GM06990 (cell line): ENCODE measurements at regions not wholly inside any gene's neighbourhood (a gene's known extent, or its start where the extent isn't known, plus 50 kb on each side); places are given as distances from the start of the nearest gene placed in this dataset.
"Not testable (repeated sequence)": the region's sequence is repeated elsewhere in the genome, so short reads cannot be mapped to it uniquely, and the experiment has no call there.

ENCODE experiments used
- DNase-seq: peaks from one replicate; pipeline ENCODE4 v3.0.0-alpha.2; 2011; ENCODE audit not compliant: insufficient read length; ENCODE audit errors: extremely low read depth
- H3K27me3 ChIP-seq: replicated peaks from 2 replicates; pipeline ENCODE4 v1.6.0; 2011; ENCODE audit warnings: low read length; ENCODE audit not compliant: control insufficient read depth, insufficient read depth
- H3K36me3 ChIP-seq: 2 replicates; pipeline ENCODE4 v1.5.1; 2011; ENCODE audit warnings: low read length; ENCODE audit not compliant: control insufficient read depth, insufficient read depth
- H3K4me3 ChIP-seq: replicated peaks from 2 replicates; pipeline ENCODE4 v1.5.1; 2011; ENCODE audit warnings: low read depth, mild to moderate bottlenecking, control low read depth, low read length
- CTCF ChIP-seq: IDR thresholded peaks from 2 replicates; pipeline ENCODE4 v1.5.1; 2011; ENCODE audit warnings: low read length, control low read depth, mild to moderate bottlenecking, inconsistent platforms; ENCODE audit not compliant: insufficient read depth, poor library complexity, severe bottlenecking

GRCh38 chr17:52899235-52899634 lies 740.7 kb upstream of the CA10 start:
- TF ChIP-seq CTCF = no peak
- no peak for DNase-seq
- H3K4me3 ChIP-seq = no peak overlapping the region
- H3K27me3 ChIP-seq = no peaks in the 10 kb centered on the region
- H3K36me3 ChIP-seq = no peaks in the 10 kb centered on the region

- no peak for TF ChIP-seq CTCF
- DNase-seq = no peak
- no peak overlapping the region for H3K4me3 ChIP-seq
- no peaks in the 10 kb centered on the region for H3K36me3 ChIP-seq
- H3K27me3 ChIP-seq = no peaks in the 10 kb centered on the region
Measured at GRCh38 chr17:52895272-52895671, 736.8 kb upstream of the CA10 start.

GRCh38 chr17:52892334-52892733 lies 733.8 kb upstream of the CA10 start:
- DNase-seq = no peak
- H3K36me3 ChIP-seq = no peaks in the 10 kb centered on the region

GRCh38 chr17:52885882-52886281 lies 727.4 kb upstream of the CA10 start:
- no peaks in the 10 kb centered on the region for H3K27me3 ChIP-seq
- TF ChIP-seq CTCF = no peak
- DNase-seq = no peak
- H3K4me3 ChIP-seq = no peak overlapping the region
- H3K36me3 ChIP-seq = no peaks in the 10 kb centered on the region

More at GRCh38 chr17:52892334-52892733, 733.8 kb upstream of the CA10 start:
- H3K4me3 ChIP-seq = no peak overlapping the region
- TF ChIP-seq CTCF = no peak
- no peaks in the 10 kb centered on the region for H3K27me3 ChIP-seq

- DNase-seq, H3K4me3 ChIP-seq: not testable (repeated sequence)
Measured at GRCh38 chr17:52883907-52884491, 725.5 kb upstream of the CA10 start.

GRCh38 chr17:52846767-52847166 lies 688.3 kb upstream of the CA10 start:
- not testable (repeated sequence) for DNase-seq, H3K4me3 ChIP-seq, H3K36me3 ChIP-seq, H3K27me3 ChIP-seq

More at GRCh38 chr17:52883907-52884491, 725.5 kb upstream of the CA10 start:
- not testable (repeated sequence) for H3K27me3 ChIP-seq, H3K36me3 ChIP-seq

- Histone ChIP-seq H3K27me3 (no peaks in the 10 kb centered on the region), H3K4me3 (no peak overlapping the region), H3K36me3 (no peaks in the 10 kb centered on the region)
- no peak for DNase-seq
- no peak for TF ChIP-seq CTCF
Measured at GRCh38 chr17:52841971-52842370, 683.5 kb upstream of the CA10 start.
